SK-N-SH (cell line): ENCODE measurements at regions not wholly inside any gene's neighbourhood (a gene's known extent, or its start where the extent isn't known, plus 50 kb on each side); places are given as distances from the start of the nearest gene placed in this dataset.

Experiments used
- CTCF ChIA-PET: fragments of 300-600, 350-600 bp; formaldehyde crosslinking; extraction: SDS; loops from one replicate; lab custom pipeline; 2021; lab: Yijun Ruan, JAX
- POLR2A ChIA-PET: fragments of 350-600 bp; sonication (Branson Sonifier 250); formaldehyde crosslinking; extraction: SDS; loops from one replicate; lab custom pipeline; 2020; ENCODE audit warnings: antibody characterized with exemption, inconsistent platforms; lab: Yijun Ruan, JAX
- DNase-seq: peaks from one replicate; pipeline ENCODE4 v3.0.0; 2012
- H2AFZ ChIP-seq: fragments of 200-600 bp; sonication (generic); 2 replicates; pipeline ENCODE4 v1.8.1; 2016; ENCODE audit warnings: antibody characterized with exemption, mild to moderate bottlenecking, low read depth
- H3F3A ChIP-seq: fragments of 200-600 bp; sonication (generic); replicated peaks from 2 replicates; pipeline ENCODE3; 2016; ENCODE audit warnings: antibody characterized with exemption, mild to moderate bottlenecking; ENCODE audit not compliant: insufficient read depth
- H3K27ac ChIP-seq, 2 experiments: fragments of 200-500 bp in 1 of 2; fragments of 200-600 bp in 1 of 2; sonication (Bioruptor generic) in 1 of 2; sonication (generic), shearing (Covaris generic) in 1 of 2; 2 replicates each; pipeline versions ENCODE4 v1.5.1 to v1.6.1; 2014 to 2016; ENCODE audit warnings: low read depth in 2 of 2, inconsistent platforms in 1 of 2, low read length in 1 of 2, mild to moderate bottlenecking in 1 of 2, mixed read lengths in 1 of 2
- H3K27me3 ChIP-seq: fragments of 200-600 bp; sonication (generic), shearing (Covaris generic); 2 replicates; pipeline ENCODE4 v1.6.1; 2016; ENCODE audit warnings: mixed run types; ENCODE audit not compliant: insufficient read depth
- H3K36me3 ChIP-seq, 2 experiments: fragments of 200-500 bp in 1 of 2; fragments of 200-600 bp in 1 of 2; sonication (Bioruptor generic) in 1 of 2; sonication (generic) in 1 of 2; replicated peaks in 1 of 2; 2 replicates each; pipeline versions ENCODE3 to v1.5.1; 2014 to 2016; ENCODE audit warnings: low read length in 1 of 2, mild to moderate bottlenecking in 1 of 2; ENCODE audit not compliant: insufficient read depth in 2 of 2, control insufficient read depth in 1 of 2
- H3K4me1 ChIP-seq, 2 experiments: fragments of 200-500 bp in 1 of 2; fragments of 200-600 bp in 1 of 2; sonication (Bioruptor generic) in 1 of 2; sonication (generic), shearing (Covaris generic) in 1 of 2; 2 replicates each; pipeline versions ENCODE4 v1.5.1 to v1.6.1; 2014 to 2016; ENCODE audit warnings: low read depth in 1 of 2, low read length in 1 of 2, mixed run types in 1 of 2; ENCODE audit not compliant: insufficient read depth in 2 of 2, control insufficient read depth in 1 of 2
- H3K4me2 ChIP-seq: fragments of 200-600 bp; sonication (generic), shearing (Covaris generic); 2 replicates; pipeline ENCODE4 v1.6.1; 2017; ENCODE audit warnings: mixed run types
- H3K4me3 ChIP-seq, 2 experiments: fragments of 200-500 bp in 1 of 2; fragments of 200-600 bp in 1 of 2; sonication (Bioruptor generic) in 1 of 2; sonication (generic), shearing (Covaris generic) in 1 of 2; 2 replicates each; pipeline versions ENCODE4 v1.5.1 to v1.8.1; 2014 to 2016; ENCODE audit warnings: low read depth in 2 of 2, inconsistent platforms in 1 of 2, low read length in 1 of 2, mild to moderate bottlenecking in 1 of 2, mixed read lengths in 1 of 2, moderate library complexity in 1 of 2
- H3K79me2 ChIP-seq: fragments of 200-600 bp; sonication (generic); 2 replicates; pipeline ENCODE4 v1.8.1; 2017; ENCODE audit warnings: mild to moderate bottlenecking; ENCODE audit not compliant: insufficient read depth
- H3K9ac ChIP-seq: fragments of 200-600 bp; sonication (generic); 2 replicates; pipeline ENCODE4 v1.6.1; 2017; ENCODE audit warnings: mixed run types
- H3K9me2 ChIP-seq: fragments of 200-600 bp; sonication (generic); 2 replicates; pipeline ENCODE4 v1.6.1; 2017; ENCODE audit warnings: mixed run types
- H3K9me3 ChIP-seq: fragments of 200-600 bp; sonication (generic); 2 replicates; pipeline ENCODE4 v1.6.1; 2017; ENCODE audit warnings: mixed run types, mild to moderate bottlenecking, moderate library complexity
- H4K20me1 ChIP-seq: fragments of 200-600 bp; sonication (generic); 2 replicates; pipeline ENCODE4 v1.6.1; 2017; ENCODE audit warnings: mild to moderate bottlenecking, mixed run types; ENCODE audit not compliant: insufficient read depth
- CHD2 ChIP-seq: fragments of 150-350 bp; IDR thresholded peaks from 2 replicates; pipeline ENCODE4 v1.6.1; 2018; ENCODE audit warnings: low read length; ENCODE audit not compliant: partially characterized antibody
- ELF1 ChIP-seq: IDR thresholded peaks from 2 replicates; pipeline ENCODE4 v1.4.0; 2012
- FOSL2 ChIP-seq: IDR thresholded peaks from 2 replicates; pipeline ENCODE4 v1.4.0; 2012; ENCODE audit warnings: low read depth, mild to moderate bottlenecking, moderate library complexity, borderline replicate concordance
- FOXJ3 ChIP-seq: sonication (generic); formaldehyde crosslinking; IDR thresholded peaks from 2 replicates; pipeline ENCODE4 v1.5.1; 2020; ENCODE audit warnings: mild to moderate bottlenecking, missing genetic modification reagents
- FOXM1 ChIP-seq: IDR thresholded peaks from 2 replicates; pipeline ENCODE4 v1.4.0; 2012; ENCODE audit warnings: low read depth, mild to moderate bottlenecking
- GATA2 ChIP-seq: sonication (generic); formaldehyde crosslinking; IDR thresholded peaks from 2 replicates; pipeline ENCODE4 v1.5.0; 2020; ENCODE audit warnings: mild to moderate bottlenecking, missing genetic modification reagents
- MXI1 ChIP-seq: IDR thresholded peaks from 2 replicates; pipeline ENCODE4 v1.6.1; 2012; ENCODE audit warnings: mild to moderate bottlenecking, low read depth, low read length, improper control_type of control experiment
- NFIC ChIP-seq: IDR thresholded peaks from 2 replicates; pipeline ENCODE4 v1.4.0; 2012; ENCODE audit warnings: borderline replicate concordance
- NRF1 ChIP-seq: IDR thresholded peaks from 2 replicates; pipeline ENCODE4 v1.6.1; 2012; ENCODE audit warnings: low read depth, mild to moderate bottlenecking, low read length
- RXRA ChIP-seq: IDR thresholded peaks from 2 replicates; pipeline ENCODE4 v1.4.0; 2012; ENCODE audit warnings: low read depth, mild to moderate bottlenecking, borderline replicate concordance
- SIN3A ChIP-seq: IDR thresholded peaks from 2 replicates; pipeline ENCODE4 v1.6.1; 2012; ENCODE audit warnings: low read depth, mild to moderate bottlenecking, low read length, moderate library complexity, borderline replicate concordance
- SMC3 ChIP-seq: IDR thresholded peaks from 2 replicates; pipeline ENCODE4 v1.6.1; 2012; ENCODE audit warnings: low read depth, low read length, improper control_type of control experiment
- TEAD4 ChIP-seq: IDR thresholded peaks from 2 replicates; pipeline ENCODE4 v1.4.0; 2012; ENCODE audit warnings: mild to moderate bottlenecking, borderline replicate concordance; ENCODE audit not compliant: insufficient read depth
- WGBS: methylation state at CpG from one replicate; pipeline ENCODE4 v1.1.6; 2017; ENCODE audit warnings: low lambda C conversion rate; 5-methylcytosine and 5-hydroxymethylcytosine counted together
- TF ChIP-seq, protein P1 (sequence below): IDR thresholded peaks from 2 replicates; pipeline ENCODE4; 2012
- TF ChIP-seq, protein P2 (sequence below): fragments of 150-350 bp; IDR thresholded peaks from 2 replicates; pipeline ENCODE4 v1.6.1; 2016; ENCODE audit warnings: mild to moderate bottlenecking, low read depth, low read length
- TF ChIP-seq, protein P3 (sequence below): fragments of 150-350 bp; IDR thresholded peaks from 2 replicates; pipeline ENCODE4 v1.6.1; 2017; ENCODE audit warnings: antibody characterized with exemption, low read length, low read depth, borderline replicate concordance
- TF ChIP-seq, protein P4 (sequence below): IDR thresholded peaks from 2 replicates; pipeline ENCODE4 v1.4.0; 2012; ENCODE audit warnings: low read depth
- TF ChIP-seq, protein P5 (sequence below): fragments of 200-600 bp; sonication (generic); IDR thresholded peaks from 2 replicates; pipeline ENCODE4 v1.6.1; 2017; ENCODE audit warnings: antibody characterized with exemption, mild to moderate bottlenecking, moderate library complexity
- TF ChIP-seq, protein P6 (sequence below): IDR thresholded peaks from 2 replicates; pipeline ENCODE4 v1.6.1; 2012; ENCODE audit warnings: mild to moderate bottlenecking, low read depth, low read length, moderate library complexity

DNA sequence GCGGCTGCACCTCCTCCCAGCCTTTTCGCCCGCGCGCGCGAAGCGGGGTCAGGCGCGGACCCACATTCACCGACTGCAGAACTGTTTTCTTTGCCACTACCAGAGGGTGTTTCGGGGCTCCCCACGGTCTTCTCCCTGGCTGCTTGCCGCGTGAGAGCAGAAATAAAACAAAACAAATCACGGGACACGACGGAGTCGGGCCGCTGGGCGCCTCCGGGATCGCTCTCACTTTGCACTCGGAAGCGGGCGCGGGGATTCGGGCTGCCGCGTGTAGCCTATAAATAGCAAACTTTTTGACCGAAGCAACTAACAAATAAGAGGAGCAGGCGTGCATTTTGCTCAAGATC lies 412.3 kb upstream of the ESRRG start (continued):
- no peak for TF ChIP-seq NRF1
- TF ChIP-seq FOXM1: no peak
- TF ChIP-seq, protein P1, sequence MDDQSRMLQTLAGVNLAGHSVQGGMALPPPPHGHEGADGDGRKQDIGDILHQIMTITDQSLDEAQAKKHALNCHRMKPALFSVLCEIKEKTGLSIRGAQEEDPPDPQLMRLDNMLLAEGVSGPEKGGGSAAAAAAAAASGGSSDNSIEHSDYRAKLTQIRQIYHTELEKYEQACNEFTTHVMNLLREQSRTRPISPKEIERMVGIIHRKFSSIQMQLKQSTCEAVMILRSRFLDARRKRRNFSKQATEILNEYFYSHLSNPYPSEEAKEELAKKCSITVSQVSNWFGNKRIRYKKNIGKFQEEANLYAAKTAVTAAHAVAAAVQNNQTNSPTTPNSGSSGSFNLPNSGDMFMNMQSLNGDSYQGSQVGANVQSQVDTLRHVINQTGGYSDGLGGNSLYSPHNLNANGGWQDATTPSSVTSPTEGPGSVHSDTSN: no peak
- TF ChIP-seq, protein P2, sequence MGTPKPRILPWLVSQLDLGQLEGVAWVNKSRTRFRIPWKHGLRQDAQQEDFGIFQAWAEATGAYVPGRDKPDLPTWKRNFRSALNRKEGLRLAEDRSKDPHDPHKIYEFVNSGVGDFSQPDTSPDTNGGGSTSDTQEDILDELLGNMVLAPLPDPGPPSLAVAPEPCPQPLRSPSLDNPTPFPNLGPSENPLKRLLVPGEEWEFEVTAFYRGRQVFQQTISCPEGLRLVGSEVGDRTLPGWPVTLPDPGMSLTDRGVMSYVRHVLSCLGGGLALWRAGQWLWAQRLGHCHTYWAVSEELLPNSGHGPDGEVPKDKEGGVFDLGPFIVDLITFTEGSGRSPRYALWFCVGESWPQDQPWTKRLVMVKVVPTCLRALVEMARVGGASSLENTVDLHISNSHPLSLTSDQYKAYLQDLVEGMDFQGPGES: no peak
- TF ChIP-seq ELF1: no peak
- TF ChIP-seq SMC3: no peak
- TF ChIP-seq CHD2: no peak
- TF ChIP-seq, protein P3, sequence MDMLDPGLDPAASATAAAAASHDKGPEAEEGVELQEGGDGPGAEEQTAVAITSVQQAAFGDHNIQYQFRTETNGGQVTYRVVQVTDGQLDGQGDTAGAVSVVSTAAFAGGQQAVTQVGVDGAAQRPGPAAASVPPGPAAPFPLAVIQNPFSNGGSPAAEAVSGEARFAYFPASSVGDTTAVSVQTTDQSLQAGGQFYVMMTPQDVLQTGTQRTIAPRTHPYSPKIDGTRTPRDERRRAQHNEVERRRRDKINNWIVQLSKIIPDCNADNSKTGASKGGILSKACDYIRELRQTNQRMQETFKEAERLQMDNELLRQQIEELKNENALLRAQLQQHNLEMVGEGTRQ: no peak
- no peak for TF ChIP-seq NFIC
- TF ChIP-seq GATA2 (CRISPR knock-in tag): no peak

DNA sequence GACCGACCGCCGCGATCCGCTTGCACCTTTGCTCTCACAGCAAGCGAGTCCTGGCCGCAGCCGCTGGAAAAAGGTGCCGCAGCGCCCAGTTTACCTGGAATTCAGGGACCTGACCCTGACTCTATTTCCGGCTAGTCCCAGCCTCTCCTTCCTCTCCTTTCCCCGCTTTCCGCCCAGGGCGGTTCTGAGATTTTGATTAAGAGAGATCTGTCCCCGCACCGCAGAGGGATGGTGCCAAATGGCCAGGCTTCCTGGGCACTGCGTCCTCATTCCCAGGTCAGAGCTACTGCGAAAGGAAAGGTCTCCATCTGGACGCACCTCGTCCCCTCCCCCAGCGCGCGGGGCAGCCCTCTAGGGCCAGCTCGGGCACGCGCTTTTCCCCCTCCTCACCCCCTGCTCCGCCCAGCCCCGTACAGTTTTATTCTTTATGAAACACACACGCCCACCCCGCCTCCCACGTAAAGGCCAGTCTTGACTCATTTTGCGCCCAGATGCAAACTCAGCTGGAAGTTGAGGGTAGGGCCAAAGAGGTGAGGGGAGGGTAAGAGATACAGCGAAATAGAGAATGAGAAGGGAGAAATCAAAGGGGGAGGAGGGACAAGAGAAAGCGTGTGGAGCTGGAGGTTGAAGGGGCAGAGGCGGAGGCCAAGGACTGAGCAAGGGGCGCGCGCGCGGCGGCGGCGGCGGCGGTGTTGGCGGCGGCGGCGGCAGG lies 411.8 kb upstream of the ESRRG start:
- H3K79me2 ChIP-seq: no peaks in the 10 kb centered on the region
- WGBS: 7% methylated on average over 48 of the region's 49 CpGs
- H3K27me3 ChIP-seq: no peaks in the 10 kb centered on the region
- H2AFZ ChIP-seq: peak overlapping the region; percentile 84
- no peak overlapping the region for H3K9ac ChIP-seq
- peaks cover 0 to 9% of the 10 kb centered on the region in 2 experiments; a peak in 1 of 4 replicates for H3K4me1 ChIP-seq
- no peaks in the 10 kb centered on the region; the same call in 1 of the 2 replicates for H3K9me3 ChIP-seq
- ChIA-PET POLR2A (no interaction called here), CTCF (interaction anchor here (0.6 kb wide), 1 partner anchor 129 kb away, joined by 4 read pairs; no protein-coding TSS in a partner anchor)
- no peaks in the 10 kb centered on the region for H3K9me2 ChIP-seq
- H3F3A ChIP-seq: no peaks in the 10 kb centered on the region
- peak overlapping the region; percentile 81 for H3K4me2 ChIP-seq
- peak overlapping the region; percentile 57 to 63 for H3K4me3 ChIP-seq
- H3K36me3 ChIP-seq: no peaks in the 10 kb centered on the region
- peak; percentile 77 for DNase-seq
- H4K20me1 ChIP-seq: no peaks in the 10 kb centered on the region
- H3K27ac ChIP-seq: no peak overlapping the region
- TF ChIP-seq, protein P4, sequence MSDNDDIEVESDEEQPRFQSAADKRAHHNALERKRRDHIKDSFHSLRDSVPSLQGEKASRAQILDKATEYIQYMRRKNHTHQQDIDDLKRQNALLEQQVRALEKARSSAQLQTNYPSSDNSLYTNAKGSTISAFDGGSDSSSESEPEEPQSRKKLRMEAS: no peak
- TF ChIP-seq, protein P5, sequence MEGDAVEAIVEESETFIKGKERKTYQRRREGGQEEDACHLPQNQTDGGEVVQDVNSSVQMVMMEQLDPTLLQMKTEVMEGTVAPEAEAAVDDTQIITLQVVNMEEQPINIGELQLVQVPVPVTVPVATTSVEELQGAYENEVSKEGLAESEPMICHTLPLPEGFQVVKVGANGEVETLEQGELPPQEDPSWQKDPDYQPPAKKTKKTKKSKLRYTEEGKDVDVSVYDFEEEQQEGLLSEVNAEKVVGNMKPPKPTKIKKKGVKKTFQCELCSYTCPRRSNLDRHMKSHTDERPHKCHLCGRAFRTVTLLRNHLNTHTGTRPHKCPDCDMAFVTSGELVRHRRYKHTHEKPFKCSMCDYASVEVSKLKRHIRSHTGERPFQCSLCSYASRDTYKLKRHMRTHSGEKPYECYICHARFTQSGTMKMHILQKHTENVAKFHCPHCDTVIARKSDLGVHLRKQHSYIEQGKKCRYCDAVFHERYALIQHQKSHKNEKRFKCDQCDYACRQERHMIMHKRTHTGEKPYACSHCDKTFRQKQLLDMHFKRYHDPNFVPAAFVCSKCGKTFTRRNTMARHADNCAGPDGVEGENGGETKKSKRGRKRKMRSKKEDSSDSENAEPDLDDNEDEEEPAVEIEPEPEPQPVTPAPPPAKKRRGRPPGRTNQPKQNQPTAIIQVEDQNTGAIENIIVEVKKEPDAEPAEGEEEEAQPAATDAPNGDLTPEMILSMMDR: no peak
- TF ChIP-seq FOXJ3 (CRISPR knock-in tag) (no peak), TEAD4 (no peak), SIN3A (no peak), ELF1 (no peak), MXI1 (no peak), SMC3 (no peak), FOSL2 (no peak), RXRA (no peak)
- TF ChIP-seq, protein P1: no peak
- TF ChIP-seq, protein P6, sequence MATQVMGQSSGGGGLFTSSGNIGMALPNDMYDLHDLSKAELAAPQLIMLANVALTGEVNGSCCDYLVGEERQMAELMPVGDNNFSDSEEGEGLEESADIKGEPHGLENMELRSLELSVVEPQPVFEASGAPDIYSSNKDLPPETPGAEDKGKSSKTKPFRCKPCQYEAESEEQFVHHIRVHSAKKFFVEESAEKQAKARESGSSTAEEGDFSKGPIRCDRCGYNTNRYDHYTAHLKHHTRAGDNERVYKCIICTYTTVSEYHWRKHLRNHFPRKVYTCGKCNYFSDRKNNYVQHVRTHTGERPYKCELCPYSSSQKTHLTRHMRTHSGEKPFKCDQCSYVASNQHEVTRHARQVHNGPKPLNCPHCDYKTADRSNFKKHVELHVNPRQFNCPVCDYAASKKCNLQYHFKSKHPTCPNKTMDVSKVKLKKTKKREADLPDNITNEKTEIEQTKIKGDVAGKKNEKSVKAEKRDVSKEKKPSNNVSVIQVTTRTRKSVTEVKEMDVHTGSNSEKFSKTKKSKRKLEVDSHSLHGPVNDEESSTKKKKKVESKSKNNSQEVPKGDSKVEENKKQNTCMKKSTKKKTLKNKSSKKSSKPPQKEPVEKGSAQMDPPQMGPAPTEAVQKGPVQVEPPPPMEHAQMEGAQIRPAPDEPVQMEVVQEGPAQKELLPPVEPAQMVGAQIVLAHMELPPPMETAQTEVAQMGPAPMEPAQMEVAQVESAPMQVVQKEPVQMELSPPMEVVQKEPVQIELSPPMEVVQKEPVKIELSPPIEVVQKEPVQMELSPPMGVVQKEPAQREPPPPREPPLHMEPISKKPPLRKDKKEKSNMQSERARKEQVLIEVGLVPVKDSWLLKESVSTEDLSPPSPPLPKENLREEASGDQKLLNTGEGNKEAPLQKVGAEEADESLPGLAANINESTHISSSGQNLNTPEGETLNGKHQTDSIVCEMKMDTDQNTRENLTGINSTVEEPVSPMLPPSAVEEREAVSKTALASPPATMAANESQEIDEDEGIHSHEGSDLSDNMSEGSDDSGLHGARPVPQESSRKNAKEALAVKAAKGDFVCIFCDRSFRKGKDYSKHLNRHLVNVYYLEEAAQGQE: no peak
- TF ChIP-seq, protein P3: no peak
